HuH-7.5 (cell line): ENCODE measurements at regions not wholly inside any gene's neighbourhood (a gene's known extent, or its start where the extent isn't known, plus 50 kb on each side); places are given as distances from the start of the nearest gene placed in this dataset.
A peak's percentile ranks its signal among the peaks of the same experiment; 100 is the strongest.

Experiments
- DNase-seq: peaks from one replicate; pipeline ENCODE4 v3.0.0; 2011; ENCODE audit warnings: low spot score

- no peak for DNase-seq
Measured at GRCh38 chr9:119639287-119639955, 270.2 kb upstream of the BRINP1 start.

GRCh38 chr9:119634006-119634405 lies 264.8 kb upstream of the BRINP1 start:
- DNase-seq, result no peak

GRCh38 chr9:119611565-119611964 lies 242.3 kb upstream of the BRINP1 start:
- DNase-seq, result no peak

- DNase-seq, result no peak
Measured at GRCh38 chr9:119609277-119609971, 240.2 kb upstream of the BRINP1 start.

GRCh38 chr9:119601632-119602031 lies 232.4 kb upstream of the BRINP1 start:
- DNase-seq, result no peak

GRCh38 chr9:119597499-119597898 lies 228.3 kb upstream of the BRINP1 start:
- no peak for DNase-seq

GRCh38 chr9:119596703-119597102 lies 227.5 kb upstream of the BRINP1 start:
- DNase-seq, result no peak

GRCh38 chr9:119588874-119589744 lies 219.9 kb upstream of the BRINP1 start:
- DNase-seq, result no peak

- DNase-seq, result no peak
Measured at GRCh38 chr9:119577881-119578280, 208.6 kb upstream of the BRINP1 start.

GRCh38 chr9:119559986-119560385 lies 190.8 kb upstream of the BRINP1 start:
- no peak for DNase-seq

- DNase-seq, result no peak
Measured at GRCh38 chr9:119559056-119559455, 189.8 kb upstream of the BRINP1 start.

- DNase-seq, result peak; percentile 29
Measured at GRCh38 chr9:119556129-119556875, 187.1 kb upstream of the BRINP1 start.

GRCh38 chr9:119544492-119544891 lies 175.3 kb upstream of the BRINP1 start:
- DNase-seq, result no peak

GRCh38 chr9:119537138-119537537 lies 167.9 kb upstream of the BRINP1 start:
- no peak for DNase-seq

DNA sequence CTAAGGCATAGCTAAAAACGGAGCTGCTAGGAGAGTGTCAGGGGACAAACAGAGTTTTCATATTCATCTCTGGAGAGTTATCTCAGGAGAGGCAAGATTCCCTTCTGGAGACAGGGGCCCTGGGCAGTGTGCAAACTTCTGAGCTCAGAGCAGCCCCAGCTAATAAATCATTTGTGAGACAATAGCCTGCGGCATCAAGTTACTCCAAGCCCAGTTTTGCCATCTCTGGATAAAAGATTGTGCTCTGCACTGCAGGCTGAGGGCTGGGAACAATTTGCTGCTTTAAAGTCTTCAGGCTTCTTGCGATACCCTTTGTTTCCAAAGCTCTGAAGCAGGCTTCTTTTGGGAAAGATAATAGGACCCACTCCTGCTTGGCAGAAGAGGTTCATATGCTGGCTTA lies 164.3 kb upstream of the BRINP1 start:
- no peak for DNase-seq

GRCh38 chr9:119526698-119527097 lies 157.5 kb upstream of the BRINP1 start:
- no peak for DNase-seq

GRCh38 chr9:119523508-119523907 lies 154.3 kb upstream of the BRINP1 start:
- no peak for DNase-seq

DNA sequence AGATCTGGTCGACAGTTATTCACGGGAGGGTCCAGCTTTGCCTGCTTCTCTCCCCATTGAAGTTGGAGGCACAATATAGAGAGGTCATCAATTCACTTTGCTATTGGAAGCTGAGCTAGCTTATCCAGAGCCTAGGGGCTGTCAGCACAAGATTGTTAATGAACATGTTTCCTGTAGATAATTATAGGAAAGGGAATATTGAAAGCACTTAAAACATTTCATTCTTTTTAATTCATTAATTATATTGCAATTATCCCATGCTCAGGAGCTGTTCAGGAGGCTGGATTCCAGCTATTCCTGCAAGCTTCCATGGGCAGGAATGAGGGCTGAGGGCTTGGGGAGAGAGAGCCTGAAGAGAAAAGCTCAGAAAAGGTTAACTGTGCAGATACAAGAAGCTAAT lies 153.1 kb upstream of the BRINP1 start:
- DNase-seq, result no peak

DNA sequence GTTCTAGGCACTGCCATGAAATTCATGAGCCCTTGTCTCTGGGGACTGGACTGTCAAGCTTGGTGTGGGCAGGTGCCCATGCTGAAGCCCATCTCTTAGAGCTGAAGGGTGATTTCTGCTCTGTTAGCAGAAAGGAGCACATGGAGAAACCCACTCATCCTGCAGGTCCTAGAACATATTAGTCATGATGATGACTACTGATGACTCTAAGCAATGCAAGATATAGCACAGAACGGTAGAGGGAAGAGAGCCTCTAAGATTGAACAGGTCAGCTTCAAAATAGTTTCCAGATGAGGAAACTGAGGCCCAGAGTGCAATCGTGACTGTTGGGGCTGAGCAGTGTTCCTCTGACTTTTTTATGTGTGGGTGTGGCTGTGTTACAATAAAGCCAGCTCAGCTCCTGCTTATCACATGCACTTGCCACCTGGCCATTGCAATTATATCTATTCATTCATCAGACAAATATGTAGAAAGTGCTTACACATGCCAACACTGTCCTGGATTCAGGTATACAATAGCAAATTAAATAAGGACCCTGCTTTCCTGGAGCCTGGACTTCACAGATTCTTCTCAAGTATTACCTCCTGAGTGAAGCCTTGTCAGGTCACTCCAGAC lies 140.2 kb upstream of the BRINP1 start:
- DNase-seq, result no peak

GRCh38 chr9:119501374-119501773 lies 132.1 kb upstream of the BRINP1 start:
- no peak for DNase-seq

DNA sequence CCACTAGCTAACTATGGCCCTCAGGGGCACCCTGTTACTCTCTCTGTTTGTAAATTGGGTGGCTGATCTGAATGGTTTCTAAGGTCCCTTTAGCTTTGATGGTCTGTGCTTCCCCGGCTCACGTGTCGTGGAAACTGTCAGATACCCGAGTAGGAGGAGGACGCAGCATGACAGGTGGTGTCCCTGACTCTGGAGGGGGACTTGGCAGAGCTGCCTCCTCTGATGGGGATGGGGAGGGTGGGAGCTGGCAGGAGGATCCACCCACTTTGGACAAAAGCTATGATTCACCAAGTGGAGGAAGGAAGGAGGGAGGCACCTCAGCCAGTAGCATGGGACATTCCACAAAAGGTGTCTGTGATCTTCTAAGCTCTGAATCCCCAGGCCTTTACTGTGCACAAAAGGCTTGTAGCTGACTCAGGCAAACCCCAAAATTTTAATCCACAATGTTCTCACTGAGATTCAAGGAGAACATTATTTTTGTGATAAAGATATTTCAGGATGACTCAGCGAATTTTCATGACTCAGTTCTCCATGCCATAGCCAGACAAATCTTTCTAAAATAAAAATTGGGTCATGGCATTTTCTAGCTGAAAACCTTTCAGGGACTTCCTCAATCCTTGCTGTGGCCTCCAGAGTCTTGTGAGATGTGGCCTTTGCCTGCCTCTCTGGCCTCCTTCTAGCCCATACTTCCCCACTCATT lies 131.0 kb upstream of the BRINP1 start:
- no peak for DNase-seq
